ENCODE measurements at regions not wholly inside any gene's neighbourhood (a gene's known extent, or its start where the extent isn't known, plus 50 kb on each side); places are given as distances from the start of the nearest gene placed in this dataset.

- TF ChIP-seq CTCF (IDR thresholded peaks at IDR 0.05) (no peak), POLR2A (IDR thresholded peaks at IDR 0.05) (no peak), POLR2AphosphoS5 (IDR thresholded peaks at IDR 0.05) (no peak), EP300 (IDR thresholded peaks at IDR 0.05) (no peak)
These were observed 576.9 kb downstream of the EBF1 start for GRCh38 chr5:158522776-158523175.
